HG02938 (cell line): ENCODE measurements at regions not wholly inside any gene's neighbourhood (a gene's known extent, or its start where the extent isn't known, plus 50 kb on each side); places are given as distances from the start of the nearest gene placed in this dataset.

Source experiments
- ATAC-seq: cut with Tn5 transposase; IDR thresholded peaks from one replicate; pipeline ENCODE4 v1.9.1; 2021; ENCODE audit warnings: mild to moderate bottlenecking, moderate library complexity; ENCODE audit not compliant: unreplicated experiment

DNA sequence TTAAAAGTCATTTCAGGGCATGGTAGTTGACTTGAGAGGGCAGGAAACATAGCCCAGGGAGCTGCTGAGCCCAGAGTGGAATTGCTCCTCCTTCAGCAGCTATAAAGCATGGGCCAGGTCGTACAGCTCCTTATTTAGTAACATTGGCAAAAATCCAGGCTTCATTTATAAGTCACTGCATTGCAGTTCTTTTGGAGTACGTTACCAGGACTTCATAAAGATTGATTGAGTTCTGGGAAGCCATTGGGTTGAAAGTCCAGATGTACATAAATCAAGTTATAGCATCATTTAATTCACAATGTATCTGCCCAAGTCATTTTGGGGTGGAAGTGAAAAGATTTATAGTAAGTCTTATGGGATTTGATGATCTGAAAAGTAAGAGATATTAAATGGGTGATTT is 53.0 kb upstream of the ANKEF1 start:
- ATAC-seq: no peak

- peak; percentile 97 for ATAC-seq
Measured at GRCh38 chr20:9978397-9979004, 56.3 kb upstream of the ANKEF1 start.

GRCh38 chr20:9977629-9978028 is 57.2 kb upstream of the ANKEF1 start:
- no peak for ATAC-seq

DNA sequence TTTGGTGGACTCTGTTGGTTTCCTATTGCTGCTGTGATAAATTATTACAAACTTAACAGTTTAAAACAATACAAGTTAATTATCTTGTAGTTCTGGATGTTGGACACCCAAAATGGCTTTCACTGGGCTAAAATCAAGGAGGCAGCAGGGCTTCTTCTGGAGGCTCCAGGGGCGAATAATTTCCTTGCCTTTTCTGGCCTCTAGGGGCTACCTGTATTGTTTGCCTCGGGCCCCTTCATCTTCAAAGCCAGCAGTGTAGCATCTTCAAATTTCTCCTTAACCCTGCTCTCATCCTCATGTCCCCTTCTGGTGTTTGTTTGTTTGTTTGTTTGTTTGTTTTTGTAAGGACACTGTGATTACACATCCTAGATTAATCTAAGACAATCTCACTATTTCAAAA is 60.5 kb upstream of the ANKEF1 start:
- ATAC-seq: no peak

DNA sequence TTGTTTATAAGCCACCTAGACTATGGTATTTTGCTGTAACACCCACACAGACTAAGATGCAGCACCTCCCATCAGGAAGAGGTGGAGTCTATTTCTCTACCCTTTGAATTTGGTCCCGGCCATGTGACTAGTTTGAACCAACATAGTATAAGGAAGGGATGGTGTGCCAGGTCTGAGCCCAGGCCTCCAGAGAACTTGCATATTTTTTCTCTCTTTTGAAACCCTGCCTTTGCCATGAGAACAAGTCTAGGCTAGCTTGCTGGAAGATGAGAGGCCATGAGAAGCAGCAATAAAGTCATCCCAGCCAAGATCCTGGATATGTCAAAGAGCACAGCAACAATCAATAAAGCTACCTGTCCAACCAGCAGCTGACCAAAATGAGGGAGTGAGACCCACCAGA is 63.0 kb upstream of the ANKEF1 start:
- ATAC-seq: no peak

GRCh38 chr20:9969626-9970025 is 65.2 kb upstream of the ANKEF1 start:
- no peak for ATAC-seq

- ATAC-seq: no peak
Measured at GRCh38 chr20:9968015-9968414, 66.8 kb upstream of the ANKEF1 start.

DNA sequence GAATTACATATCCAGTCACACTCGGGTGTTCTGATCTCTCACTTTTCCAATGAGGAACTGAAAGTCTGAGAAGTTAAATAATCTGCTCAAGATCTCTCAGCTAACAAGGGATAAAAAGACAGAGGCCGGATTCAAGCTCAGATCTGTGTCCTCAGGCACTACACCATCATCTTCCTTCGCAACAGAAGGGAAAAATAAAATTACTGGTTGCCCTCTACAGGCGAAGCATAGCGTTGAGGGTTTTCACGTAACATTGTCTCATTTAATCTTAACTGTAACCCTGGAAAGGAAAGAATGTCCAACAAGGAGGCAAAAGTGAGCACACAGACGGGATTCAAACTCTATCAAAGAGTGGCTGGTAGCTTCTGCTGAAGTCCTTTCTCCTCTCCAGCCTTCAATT is 67.8 kb upstream of the ANKEF1 start:
- ATAC-seq: no peak

DNA sequence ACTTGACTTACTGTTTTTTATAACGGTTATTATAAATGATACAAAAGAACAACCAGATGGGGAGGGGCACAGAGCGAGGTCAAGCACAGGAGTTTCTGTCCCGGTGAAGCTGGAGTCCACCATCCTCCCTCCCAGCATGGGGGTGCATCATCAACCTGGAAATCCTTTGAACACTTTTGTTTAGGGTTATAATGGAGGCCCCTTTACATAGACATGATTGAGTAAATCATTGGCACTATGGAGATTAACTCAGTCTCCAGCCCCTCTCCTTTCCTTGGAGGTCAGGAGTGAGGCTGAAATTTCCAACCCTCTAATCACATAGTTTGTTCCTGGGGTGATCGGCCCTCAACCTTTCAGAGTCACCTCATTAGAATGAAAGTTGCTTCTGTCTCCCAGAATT is 71.8 kb upstream of the ANKEF1 start:
- ATAC-seq: no peak

GRCh38 chr20:9958693-9959092 is 76.1 kb upstream of the ANKEF1 start:
- no peak for ATAC-seq

- no peak for ATAC-seq
Measured at GRCh38 chr20:9955646-9956045, 79.1 kb upstream of the ANKEF1 start.

DNA sequence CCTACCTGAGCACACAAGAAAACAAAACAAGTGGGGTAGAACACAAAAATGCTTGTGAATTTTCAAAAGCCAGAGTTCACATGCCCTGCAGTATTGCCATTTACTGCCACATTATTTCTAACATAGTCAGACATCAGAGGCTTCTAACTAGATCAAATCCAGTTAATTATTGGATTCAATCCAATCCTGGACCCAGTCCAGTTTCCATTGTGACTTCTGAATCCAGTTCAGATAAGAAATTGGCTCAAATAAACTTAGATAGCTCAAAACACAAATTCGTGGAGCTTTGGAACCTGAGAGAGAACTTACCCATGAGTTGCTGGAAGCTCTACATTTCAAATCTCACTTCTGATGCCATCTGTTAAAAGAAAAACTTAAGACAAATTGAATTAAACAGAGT is 85.2 kb upstream of the ANKEF1 start:
- ATAC-seq: no peak

- ATAC-seq: no peak
Measured at GRCh38 chr20:9945408-9945807, 89.4 kb upstream of the ANKEF1 start.

DNA sequence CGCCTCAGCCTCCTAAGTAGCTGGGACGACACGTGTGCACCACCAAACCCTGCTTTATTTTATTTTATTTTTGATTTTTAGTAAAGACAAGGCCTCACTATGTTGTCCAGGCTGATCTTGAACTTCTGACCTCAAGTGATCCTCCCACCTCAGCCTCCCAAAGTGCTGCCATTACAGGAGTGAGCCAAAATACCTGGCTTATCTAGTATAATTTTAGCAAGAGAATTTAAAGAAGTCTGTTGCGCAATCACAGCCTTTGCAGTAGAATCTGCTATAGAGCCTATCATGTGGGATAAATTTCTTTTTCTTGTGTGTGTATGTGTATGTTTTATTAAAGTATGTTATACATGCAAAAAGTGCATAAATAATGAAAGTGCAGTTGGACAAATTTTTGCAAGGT is 92.1 kb upstream of the ANKEF1 start:
- no peak for ATAC-seq

DNA sequence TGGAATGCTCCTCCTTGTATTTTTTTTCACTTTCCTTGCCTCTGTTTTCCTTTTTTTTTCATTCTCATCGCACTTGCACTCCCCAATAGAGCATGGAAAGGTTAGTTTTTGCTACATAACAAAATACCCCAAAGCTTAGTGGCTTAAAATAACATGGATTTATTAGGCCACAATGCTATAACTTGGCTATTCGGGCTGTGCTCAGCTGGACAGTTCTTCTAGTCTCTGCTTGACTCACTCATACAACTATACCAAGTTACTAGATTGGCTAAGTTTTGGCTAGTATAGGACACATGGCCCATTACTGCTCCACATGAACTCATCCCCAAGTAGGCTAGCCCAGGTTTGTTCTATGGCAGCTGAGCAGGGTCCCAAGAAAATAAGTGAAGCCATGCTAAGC is 94.5 kb upstream of the ANKEF1 start:
- ATAC-seq: no peak

DNA sequence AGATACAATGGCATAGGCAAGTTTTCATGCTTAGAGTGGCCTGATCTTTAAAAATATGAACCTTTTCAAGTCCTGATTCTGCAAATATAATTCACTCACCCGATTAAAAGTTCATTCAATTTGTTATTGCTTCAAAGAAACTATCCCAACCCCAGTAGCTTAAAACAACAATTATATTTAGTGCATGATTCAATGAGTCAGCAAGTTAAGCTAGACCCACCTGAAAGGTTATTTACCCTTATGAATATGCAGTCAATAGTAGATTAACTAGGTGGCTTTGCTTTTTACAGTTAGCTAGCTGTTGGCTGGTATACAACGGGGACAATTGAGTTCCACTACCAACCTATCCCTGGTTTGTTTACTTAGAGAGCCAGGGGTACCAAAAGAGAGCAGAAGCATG is 95.6 kb upstream of the ANKEF1 start:
- no peak for ATAC-seq

DNA sequence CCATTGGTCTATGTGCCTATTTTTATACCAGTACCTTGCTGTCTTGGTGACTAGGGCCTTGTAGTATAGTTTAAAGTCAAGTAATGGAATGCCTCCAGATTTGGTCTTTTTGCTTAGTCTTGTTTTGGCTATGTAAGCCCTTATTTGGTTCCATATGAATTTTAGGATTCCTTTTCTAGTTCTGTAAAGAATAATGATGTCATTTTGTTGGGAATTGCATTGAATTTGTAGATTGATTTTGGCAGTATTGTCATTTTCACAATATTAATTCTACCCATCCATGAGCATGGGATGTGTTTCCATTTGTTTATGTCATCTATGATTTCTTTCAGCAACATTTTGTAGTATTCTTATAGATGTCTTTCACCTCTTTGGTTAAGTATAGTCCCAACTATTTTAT is 96.4 kb upstream of the PAK5 start:
- no peak for ATAC-seq

- ATAC-seq: no peak
Measured at GRCh38 chr20:9930142-9930541, 91.3 kb upstream of the PAK5 start.

- no peak for ATAC-seq
Measured at GRCh38 chr20:9928955-9929354, 90.1 kb upstream of the PAK5 start.

- peak; percentile 88 for ATAC-seq
Measured at GRCh38 chr20:9928281-9928737, 89.4 kb upstream of the PAK5 start.

DNA sequence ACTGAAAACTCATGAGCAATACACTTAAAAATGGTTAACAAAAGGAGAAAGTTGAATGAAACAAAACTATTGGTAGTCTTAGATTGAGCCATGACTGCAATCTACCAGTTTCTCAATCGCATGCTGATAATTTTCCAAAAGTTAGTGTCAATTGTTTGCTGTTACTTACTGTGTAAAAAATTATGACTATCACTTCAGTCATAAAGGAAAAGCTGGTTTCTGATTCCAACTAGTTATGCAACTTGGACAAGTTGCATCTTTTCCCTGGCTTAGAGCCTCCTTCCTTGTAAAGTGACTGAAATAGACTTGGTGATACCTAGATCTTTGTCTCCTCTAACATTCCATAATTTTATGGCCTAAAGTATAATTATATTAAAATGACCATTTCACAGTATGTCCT is 88.3 kb upstream of the PAK5 start:
- no peak for ATAC-seq

DNA sequence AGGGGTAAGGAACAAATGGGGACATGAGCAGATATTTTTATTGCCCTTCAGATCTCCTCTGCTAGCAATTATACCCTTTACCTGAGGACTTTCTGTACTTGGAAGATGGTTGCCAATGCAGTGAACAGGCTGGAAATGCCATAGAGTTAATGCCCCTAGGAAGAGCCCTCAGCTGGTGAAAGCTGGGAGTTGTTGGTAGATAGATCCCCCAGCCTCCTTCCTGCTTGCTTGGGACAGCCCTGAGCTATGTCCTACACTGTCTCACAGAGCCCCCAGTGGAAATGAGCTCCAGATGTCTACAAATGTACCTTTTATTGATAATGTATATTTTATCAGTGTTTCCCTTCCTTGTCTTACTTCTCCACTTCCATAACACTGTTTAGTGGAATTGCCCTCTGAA is 87.6 kb upstream of the PAK5 start:
- no peak for ATAC-seq

- ATAC-seq: no peak
Measured at GRCh38 chr20:9926007-9926406, 87.1 kb upstream of the PAK5 start.

DNA sequence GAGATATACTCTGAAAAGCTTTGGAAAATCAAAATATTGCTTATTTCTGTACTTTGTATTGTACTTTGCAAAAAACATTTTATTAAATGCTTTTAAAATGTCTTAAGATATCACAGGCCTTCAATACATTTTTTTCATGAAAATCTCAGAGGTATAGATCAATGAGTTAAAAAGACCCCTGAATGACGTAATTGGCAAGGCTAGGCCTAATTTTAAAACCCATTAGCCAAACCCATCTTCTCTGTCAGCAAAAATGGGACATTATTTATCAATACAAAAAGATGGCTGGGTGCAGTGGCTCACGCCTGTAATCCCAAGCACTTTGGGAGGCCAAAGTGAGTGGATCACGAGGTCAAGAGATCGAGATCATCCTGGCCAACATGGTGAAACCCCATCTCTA is 84.8 kb upstream of the PAK5 start:
- ATAC-seq: no peak
